HG02623 (cell line): ENCODE measurements at regions not wholly inside any gene's neighbourhood (a gene's known extent, or its start where the extent isn't known, plus 50 kb on each side); places are given as distances from the start of the nearest gene placed in this dataset.
"Not testable (repeated sequence)": the region's sequence is repeated elsewhere in the genome, so short reads cannot be mapped to it uniquely, and the experiment has no call there.

ENCODE experiments used
- ATAC-seq: cut with Tn5 transposase; IDR thresholded peaks from one replicate; pipeline ENCODE4 v1.9.1; 2021; ENCODE audit warnings: moderate library complexity; ENCODE audit not compliant: unreplicated experiment

DNA sequence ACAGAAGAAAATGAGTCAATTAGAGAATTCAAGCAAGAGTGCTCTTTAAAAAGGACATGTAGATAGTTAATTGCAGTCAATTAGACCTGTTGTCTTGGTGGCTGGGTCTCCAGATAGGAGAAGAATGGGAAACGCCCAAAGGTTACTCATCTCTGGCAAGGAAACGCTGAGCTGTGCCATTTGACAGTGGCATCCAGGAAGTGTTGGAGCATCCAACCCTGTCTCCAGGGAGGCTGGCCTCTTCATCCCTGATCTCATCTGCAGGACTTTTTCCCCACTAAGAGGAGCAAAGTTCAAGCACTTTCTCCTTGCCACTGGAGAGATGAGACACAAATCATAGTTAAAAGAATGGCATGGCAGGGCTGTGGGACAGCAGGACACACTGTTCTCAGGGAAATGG, 111.7 kb upstream of the MSX2 start:
- ATAC-seq: no peak

DNA sequence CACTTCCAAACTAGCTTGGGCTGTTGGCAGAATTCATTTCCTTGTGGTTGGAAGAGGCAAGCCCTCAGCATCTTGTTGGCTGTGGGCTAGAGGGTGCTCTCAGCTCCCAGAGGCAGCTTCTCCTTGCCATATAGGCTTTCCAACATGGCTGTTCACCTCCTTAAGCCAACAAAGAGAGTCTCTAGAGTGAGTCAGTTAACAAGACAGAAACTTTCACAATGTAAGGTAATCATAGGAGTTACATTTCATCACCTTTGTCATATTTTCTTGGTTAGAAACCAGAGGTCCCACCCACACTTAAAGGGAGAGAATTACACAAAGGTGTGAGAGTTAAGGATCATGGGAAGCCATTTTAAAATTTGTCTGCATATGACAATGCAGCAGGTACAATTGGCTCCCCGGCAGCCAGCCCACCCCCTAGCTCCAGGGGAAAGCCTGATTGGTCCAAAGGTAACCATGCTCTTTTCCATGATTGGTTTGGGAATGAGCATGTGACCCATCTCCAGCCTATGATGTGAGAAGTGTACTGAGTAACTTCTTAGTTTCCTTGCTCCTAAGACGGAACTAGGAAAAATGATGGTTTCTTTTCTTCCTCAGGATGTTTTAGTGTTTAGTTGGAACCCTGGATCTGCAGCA, 109.8 kb upstream of the MSX2 start:
- no peak for ATAC-seq

DNA sequence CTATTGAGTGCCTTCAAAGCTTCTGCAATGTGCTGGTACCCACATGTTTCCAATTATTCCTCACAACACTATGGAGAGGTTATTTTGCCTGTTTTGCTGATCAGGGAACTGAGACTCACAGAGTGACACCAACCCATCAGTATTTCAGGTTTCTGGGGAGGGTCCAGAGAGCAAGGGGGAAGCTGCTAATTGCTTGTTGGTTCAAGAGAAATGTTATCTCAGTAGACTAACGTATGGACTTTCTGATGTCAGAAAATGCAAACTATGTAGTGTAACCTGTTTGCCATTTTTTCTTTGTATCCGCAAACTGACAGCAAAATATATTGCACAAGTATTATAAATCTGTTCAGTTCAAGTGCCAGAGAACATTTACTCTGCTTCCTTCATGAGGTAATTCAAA, 108.3 kb upstream of the MSX2 start:
- ATAC-seq: no peak

DNA sequence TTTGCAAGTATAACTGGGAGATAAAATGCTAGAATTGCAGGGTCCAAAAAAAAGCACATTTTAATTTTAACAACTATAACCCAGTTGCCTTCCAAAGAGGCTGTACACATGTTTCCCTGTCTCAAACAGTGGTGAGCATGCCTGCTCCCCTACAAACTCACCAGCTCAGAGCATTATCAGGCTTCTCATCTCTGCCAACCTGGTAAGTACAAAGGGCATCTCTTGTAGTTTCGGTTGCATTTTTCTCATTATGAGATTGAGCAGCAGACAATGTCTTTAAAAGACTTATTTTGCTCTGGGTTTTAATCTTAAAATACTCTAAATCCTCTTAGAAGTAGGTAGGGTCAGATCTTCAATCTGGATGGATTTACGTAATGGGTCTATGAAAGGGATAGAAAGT, 107.1 kb upstream of the MSX2 start:
- ATAC-seq: no peak

DNA sequence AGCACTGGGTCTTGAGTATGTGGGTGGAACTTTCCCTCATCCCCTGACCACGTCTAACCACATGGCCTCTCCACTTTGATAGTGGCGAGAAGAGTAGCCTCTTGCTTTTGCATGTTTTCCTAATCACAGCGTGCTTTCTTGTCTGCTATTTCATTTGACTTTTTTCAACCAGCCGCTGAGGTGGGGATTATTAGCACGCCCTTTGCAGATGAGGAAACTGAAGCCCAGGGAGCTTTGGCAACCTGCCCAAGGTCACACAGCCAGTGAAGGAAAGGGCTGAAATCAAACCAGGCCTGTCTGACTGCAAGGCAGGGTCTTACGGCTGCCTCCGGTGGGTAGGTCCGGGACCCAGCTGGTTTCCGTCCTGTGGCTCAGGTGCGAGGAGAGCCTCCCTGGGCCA, 106.5 kb upstream of the MSX2 start:
- no peak for ATAC-seq

- ATAC-seq: no peak
Observed at GRCh38 chr5:174618589-174618988, 105.8 kb upstream of the MSX2 start.

GRCh38 chr5:174622067-174622466, 102.3 kb upstream of the MSX2 start:
- ATAC-seq: no peak

- no peak for ATAC-seq
Observed at GRCh38 chr5:174623018-174623417, 101.4 kb upstream of the MSX2 start.

DNA sequence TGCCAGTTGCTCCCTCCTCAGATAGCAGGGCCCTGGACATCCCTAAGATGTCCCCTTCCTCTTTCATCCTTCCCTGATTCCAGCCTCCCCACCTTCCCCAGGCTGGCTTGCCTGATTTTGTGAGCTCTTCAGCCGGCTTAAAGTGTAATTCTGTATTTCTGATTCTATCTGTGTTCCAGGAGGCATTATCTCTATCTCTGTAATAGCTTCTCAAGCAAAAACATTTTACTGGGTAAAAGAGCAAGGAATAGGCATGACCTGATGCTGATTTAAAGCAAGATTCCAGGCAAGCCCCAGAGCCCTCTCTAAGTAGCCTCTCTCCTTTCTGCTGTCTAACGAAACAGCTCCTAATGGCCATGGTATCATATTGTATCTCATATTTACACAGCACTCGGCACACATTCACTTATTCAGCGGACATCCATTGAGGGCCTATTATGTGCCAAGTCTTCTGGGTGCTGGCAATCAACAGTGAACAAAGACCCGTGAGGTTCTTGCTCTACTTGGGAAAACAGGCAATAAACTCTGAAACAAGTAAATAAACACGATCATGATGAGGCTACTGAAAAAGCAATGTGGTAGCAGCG, 100.9 kb upstream of the MSX2 start:
- no peak for ATAC-seq

DNA sequence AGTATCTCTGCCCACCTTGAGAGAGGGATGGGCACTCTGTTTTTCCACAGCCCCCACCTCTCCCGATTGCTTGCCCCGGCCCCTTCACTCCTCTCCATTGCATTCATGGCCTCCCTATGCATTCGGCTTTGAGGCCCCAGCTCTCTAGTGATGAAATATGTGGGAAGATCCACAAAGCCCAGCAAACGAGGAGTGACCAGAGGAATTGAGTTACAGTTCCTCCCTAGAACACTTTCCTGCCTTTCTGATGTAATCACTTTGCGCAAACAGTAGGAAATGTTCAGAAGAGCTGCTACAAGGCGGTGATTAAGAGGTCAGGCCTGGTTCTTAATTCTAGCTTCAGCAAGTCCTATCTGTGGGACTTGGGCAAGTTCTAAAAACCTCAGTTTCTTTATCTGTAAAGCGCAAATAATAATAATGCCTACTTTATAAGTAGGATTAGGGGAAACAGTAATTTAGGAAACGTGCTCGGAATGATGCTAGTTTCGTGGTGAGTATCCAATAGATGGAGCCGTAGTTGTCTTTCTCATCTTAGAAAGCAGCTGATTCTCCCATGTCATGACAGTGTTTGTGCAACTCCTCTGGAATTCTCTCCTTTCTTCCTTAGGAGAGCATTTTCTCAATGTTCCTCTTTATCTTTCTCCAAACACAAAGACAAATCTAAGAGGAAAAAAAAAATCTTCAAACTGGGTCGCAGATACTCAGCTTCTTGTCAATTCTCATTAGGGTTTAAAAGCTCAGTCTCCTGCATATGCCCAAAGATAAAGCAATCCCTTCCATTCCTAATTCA, 99.5 kb upstream of the MSX2 start:
- no peak for ATAC-seq

- no peak for ATAC-seq
Observed at GRCh38 chr5:174625591-174626350, 98.6 kb upstream of the MSX2 start.

GRCh38 chr5:174626369-174626920, 97.9 kb upstream of the MSX2 start:
- no peak for ATAC-seq

DNA sequence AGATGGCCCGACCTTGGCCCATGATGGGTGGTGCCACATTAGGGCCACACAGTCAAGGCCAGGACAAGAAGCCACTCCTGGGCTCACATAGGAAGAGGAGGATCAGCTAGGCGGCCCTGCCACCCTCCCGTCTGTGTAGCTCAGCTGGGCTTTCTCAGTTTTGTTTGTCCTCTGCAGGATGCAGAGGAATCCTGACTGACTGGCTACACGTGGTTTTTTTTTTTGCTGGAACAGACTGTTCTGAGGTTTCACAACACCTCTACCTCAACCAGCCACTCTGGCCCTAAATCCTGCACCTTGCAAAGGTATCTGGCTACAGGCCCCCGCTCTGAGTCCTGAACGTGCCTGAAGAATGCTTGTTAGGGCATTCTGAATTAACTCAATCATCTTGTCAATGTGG, 88.3 kb upstream of the MSX2 start:
- no peak for ATAC-seq

DNA sequence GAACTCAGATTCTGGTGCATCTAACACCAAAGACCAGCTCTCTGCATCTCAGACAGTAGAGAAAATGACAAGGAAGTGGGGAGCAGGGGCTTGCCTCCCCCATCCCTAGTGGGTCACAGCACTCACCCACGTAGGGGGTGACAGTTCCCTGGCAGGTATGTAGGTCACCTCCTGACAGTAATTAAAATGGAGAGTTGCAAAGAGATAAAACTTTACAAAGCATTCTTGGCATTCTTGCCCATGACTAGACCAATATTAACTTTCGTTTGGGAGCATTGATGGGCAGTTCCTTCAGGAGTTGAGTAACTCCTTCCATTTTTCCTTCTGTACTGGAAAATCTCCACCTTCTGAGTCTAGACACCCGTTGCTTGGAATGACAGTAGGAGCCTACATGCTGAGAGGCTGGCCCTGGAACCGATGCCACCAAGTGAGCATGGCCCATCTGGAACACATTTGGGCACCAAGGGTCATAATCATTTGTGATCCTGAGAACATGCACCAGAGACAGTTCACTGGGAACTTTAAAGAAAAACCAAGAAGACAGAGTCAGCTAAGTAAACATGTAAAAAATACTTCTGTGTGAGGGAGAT, 81.5 kb upstream of the MSX2 start:
- no peak for ATAC-seq

- ATAC-seq: no peak
Observed at GRCh38 chr5:174644436-174644835, 79.9 kb upstream of the MSX2 start.

GRCh38 chr5:174644923-174645322, 79.5 kb upstream of the MSX2 start:
- ATAC-seq: no peak

DNA sequence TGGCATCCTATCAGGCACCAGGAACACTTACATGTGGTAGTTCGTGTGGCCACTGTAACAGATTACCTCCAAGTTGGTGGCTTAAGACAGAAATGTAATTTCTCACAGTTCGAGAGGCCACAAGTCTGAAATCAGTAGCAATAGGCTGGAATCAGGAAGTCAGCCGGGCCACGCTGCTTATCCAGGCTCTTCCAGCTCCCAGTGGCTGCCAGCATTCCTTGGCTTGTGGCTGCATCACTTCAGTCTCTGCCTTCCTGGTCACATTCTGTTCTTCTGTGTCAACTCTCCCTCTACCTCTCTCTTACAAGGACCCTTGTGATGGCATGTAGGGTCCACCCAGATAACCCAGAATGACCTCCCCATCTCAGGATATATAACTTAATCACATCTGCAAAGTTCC, 78.7 kb upstream of the MSX2 start:
- no peak for ATAC-seq

DNA sequence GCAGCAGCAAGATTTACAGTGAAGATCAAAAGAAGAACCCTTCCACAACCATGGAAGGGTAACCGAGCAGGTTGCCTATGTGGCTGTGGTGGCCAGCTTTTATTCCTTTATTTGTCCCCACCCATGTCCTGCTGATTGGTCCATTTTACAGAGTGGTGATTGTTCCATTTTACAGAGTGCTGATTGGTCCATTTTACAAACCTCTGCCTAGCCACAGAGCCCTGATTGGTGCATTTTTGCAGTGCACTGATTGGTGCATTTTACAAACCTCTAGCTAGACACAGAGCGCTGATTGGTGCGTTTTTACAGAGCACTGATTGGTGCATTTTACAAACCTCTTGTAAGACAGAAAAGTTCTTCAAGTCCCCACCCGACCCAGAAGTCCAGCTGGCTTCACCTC, 75.8 kb upstream of the MSX2 start:
- not testable (repeated sequence) for ATAC-seq

DNA sequence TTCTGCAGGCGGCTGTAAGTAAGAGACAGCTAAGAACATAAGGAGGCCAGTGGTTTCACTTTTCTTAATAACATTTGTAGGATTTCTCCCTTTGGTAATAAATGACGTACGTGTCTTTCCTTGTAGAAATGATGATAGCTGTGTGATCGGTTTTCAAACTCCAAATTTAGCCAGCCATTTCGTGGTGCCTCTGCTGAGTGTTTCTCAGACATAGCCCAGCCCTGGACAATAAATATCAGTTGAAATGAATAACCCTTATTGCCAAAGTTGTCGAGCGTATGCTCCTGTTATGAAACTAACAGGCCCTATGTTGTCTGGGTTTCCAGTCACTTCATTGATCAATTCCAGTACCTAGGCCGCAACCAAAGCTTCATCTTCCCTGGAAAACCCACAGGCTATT, 75.0 kb upstream of the MSX2 start:
- ATAC-seq: no peak

DNA sequence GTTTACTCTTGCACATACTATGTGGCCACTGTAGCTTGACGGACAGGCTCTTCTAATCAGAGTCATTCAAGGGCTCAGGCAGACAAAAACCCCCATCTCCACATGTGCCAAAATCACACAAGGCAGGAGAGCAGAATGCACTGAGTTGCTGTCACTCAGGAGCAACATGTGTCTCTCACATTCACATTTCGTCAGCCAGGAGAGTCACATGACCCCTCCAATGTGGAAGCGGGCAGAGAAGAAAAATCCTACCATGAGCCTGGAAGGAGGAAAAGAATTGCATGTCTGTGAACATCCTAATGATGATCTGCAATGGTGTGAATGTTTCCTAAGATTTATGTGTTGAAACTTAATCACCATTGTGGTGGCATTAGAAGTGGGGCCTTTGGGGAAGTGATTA, 69.9 kb upstream of the MSX2 start:
- no peak for ATAC-seq

GRCh38 chr5:174655351-174655750, 69.0 kb upstream of the MSX2 start:
- no peak for ATAC-seq
